ENCODE measurements at regions not wholly inside any gene's neighbourhood (a gene's known extent, or its start where the extent isn't known, plus 50 kb on each side); places are given as distances from the start of the nearest gene placed in this dataset.
A peak's percentile ranks its signal among the peaks of the same experiment; 100 is the strongest.

DNA sequence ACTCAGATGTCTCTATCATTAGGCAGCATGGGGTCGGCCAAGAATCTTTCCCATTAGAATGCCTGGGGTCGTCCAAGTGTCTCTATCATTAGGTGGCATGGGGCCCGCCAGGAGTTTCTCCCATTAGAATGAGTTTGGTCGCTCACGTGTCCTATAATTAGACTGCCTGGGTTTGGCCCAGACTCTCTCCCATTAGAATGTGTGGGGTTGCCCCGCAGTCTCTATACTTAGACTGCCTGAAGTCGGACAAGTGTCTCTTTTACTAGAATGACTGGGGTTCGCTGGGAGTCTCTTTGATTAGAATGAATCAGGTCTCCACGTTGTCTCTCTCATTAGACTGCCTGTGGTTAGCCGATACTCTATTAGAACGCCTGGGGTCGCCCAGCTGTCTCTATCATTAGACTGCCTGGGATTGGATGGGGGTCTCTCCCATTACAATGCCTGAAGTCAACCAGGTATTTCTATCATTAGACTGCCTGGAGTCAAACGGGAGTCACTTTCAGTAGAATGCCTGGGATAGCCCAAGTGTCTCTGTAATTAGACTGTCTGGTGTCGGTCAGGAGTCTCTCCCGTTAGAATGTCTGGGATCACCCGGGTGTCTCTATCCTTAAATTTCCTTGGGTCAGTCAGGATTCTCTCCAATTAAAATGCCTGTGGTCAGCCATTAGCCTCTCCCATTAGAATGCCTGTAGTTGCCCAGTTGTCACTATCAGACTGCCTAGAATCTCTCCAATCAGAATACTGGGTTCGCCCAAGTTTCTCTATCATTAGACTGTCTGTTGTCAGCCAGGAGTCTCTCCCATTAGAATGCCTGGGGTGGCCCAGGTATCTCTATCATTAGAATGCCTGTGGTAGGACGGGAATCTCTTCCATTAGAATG is 1454.1 kb downstream of the UQCRFS1 start:
- DNase-seq (ENCODE audit: low spot score) = no peak
- no peaks in the 10 kb centered on the region for H3K9me3 ChIP-seq (ENCODE audit: severe bottlenecking)
- TF ChIP-seq, protein P1, sequence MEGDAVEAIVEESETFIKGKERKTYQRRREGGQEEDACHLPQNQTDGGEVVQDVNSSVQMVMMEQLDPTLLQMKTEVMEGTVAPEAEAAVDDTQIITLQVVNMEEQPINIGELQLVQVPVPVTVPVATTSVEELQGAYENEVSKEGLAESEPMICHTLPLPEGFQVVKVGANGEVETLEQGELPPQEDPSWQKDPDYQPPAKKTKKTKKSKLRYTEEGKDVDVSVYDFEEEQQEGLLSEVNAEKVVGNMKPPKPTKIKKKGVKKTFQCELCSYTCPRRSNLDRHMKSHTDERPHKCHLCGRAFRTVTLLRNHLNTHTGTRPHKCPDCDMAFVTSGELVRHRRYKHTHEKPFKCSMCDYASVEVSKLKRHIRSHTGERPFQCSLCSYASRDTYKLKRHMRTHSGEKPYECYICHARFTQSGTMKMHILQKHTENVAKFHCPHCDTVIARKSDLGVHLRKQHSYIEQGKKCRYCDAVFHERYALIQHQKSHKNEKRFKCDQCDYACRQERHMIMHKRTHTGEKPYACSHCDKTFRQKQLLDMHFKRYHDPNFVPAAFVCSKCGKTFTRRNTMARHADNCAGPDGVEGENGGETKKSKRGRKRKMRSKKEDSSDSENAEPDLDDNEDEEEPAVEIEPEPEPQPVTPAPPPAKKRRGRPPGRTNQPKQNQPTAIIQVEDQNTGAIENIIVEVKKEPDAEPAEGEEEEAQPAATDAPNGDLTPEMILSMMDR (IDR thresholded peaks at IDR 0.05; ENCODE audit: poor library complexity, severe bottlenecking) = no peak

DNA sequence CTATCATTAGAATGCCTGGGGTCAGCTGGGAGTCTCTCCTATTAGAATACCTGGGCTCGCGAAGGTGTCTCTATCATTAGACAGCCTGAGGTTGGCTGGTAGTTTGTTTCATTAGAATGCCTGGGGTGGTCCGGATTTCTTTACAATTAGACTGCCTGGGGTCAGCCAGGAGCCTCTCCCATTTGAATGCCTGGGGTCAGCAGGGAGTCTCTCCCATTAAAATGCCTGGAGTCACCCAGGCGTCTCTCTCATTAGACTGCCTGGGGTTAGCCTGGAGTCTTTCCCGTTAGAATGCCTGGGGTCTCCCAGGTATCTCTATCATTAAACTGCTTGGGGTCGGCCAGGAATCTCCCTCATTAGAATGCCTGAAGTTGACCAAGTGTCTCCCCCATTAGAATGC is 1458.3 kb downstream of the UQCRFS1 start:
- Histone ChIP-seq H3K27me3 (ENCODE audit: insufficient read depth, poor library complexity, severe bottlenecking) (no peaks in the 10 kb centered on the region), H3K4me3 (ENCODE audit: severe bottlenecking) (no peak overlapping the region), H3K27ac (ENCODE audit: poor library complexity, severe bottlenecking) (no peak overlapping the region), H3K4me1 (ENCODE audit: insufficient read depth, poor library complexity, severe bottlenecking) (no peaks in the 10 kb centered on the region), H3K9me3 (ENCODE audit: severe bottlenecking) (no peaks in the 10 kb centered on the region), H3K36me3 (ENCODE audit: low read depth) (no peaks in the 10 kb centered on the region)
- TF ChIP-seq, protein P1 (IDR thresholded peaks at IDR 0.05; ENCODE audit: poor library complexity, severe bottlenecking) = no peak
- DNase-seq (ENCODE audit: low spot score) (no peak), ATAC-seq (ENCODE audit: low read depth) (no peak)

More for the DNA sequence above, 1454.1 kb downstream of the UQCRFS1 start:
- H3K4me3 ChIP-seq (ENCODE audit: severe bottlenecking) = no peak overlapping the region
- no peak for ATAC-seq (ENCODE audit: low read depth)
- no peaks in the 10 kb centered on the region for H3K4me1 ChIP-seq (ENCODE audit: insufficient read depth, poor library complexity, severe bottlenecking)
- no peaks in the 10 kb centered on the region for H3K27me3 ChIP-seq (ENCODE audit: insufficient read depth, poor library complexity, severe bottlenecking)
- H3K36me3 ChIP-seq (ENCODE audit: low read depth) = no peaks in the 10 kb centered on the region
- no peak overlapping the region for H3K27ac ChIP-seq (ENCODE audit: poor library complexity, severe bottlenecking)

DNA sequence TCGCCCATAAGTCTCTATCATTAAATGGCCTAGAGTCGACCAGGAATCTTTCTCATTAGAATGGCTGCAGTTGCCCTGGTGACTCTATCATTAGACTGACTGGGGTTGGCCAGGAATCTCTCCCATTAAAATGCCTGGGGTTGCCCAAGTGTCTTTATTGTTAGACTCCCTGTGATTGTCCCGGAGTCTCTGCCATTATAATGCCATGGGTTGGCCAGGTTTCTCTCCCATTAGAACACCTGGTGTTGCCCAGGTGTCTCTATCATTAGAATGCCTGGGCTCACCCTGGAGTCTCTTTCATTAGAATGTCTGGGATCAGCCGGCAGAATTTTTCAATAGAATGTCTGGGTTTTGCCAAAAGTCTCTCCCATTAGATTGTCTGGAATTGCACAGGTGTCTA is 1459.3 kb downstream of the UQCRFS1 start:
- Histone ChIP-seq H3K9me3 (ENCODE audit: severe bottlenecking) (no peaks in the 10 kb centered on the region), H3K4me3 (ENCODE audit: severe bottlenecking) (no peak overlapping the region), H3K4me1 (ENCODE audit: insufficient read depth, poor library complexity, severe bottlenecking) (no peaks in the 10 kb centered on the region), H3K27ac (ENCODE audit: poor library complexity, severe bottlenecking) (no peak overlapping the region), H3K36me3 (ENCODE audit: low read depth) (no peaks in the 10 kb centered on the region), H3K27me3 (ENCODE audit: insufficient read depth, poor library complexity, severe bottlenecking) (no peaks in the 10 kb centered on the region)
- TF ChIP-seq, protein P1 (IDR thresholded peaks at IDR 0.05; ENCODE audit: poor library complexity, severe bottlenecking) = no peak
- DNase-seq (ENCODE audit: low spot score) = peak; percentile 4
- ATAC-seq (ENCODE audit: low read depth) = no peak

DNA sequence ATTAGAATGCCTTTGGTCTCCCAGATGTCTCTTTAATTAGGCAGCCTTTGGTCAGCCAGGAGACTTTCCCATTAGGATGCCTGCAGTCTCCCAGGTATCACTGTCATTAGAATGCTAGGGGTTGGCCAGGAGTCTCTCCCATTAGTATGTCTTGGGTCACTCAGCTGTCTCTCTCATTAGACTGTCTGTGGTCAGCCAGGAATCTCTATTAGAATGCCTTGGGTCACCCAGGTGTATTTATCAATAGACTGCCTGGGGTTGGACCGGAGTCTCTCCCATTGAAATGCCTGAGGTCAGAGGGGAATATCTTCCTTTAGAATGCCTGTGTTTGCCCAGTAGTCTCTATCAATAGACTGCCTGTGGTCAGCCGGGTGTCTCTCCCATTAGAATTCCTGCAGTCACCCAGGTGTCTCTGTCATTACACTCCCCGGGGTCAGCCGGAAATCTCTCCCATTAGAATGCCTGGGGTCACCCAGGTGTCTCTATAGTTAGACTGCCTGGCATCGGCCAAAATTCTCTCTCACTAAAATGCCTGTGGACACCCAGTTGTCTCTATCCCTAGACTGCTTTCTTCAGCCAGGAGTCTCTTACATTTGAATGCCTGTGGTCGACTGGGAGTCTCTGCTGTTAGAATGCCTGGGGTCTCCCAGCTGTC is 1460.3 kb downstream of the UQCRFS1 start:
- peak; percentile 12 for DNase-seq (ENCODE audit: low spot score)
- H3K9me3 ChIP-seq (ENCODE audit: severe bottlenecking) = no peaks in the 10 kb centered on the region
- H3K4me3 ChIP-seq (ENCODE audit: severe bottlenecking) = no peak overlapping the region
- TF ChIP-seq, protein P1 (IDR thresholded peaks at IDR 0.05; ENCODE audit: poor library complexity, severe bottlenecking) = no peak
- ATAC-seq (ENCODE audit: low read depth) = no peak; the same call in 2 of the 3 replicates
- H3K27me3 ChIP-seq (ENCODE audit: insufficient read depth, poor library complexity, severe bottlenecking) = no peaks in the 10 kb centered on the region
- no peak overlapping the region for H3K27ac ChIP-seq (ENCODE audit: poor library complexity, severe bottlenecking)
- no peaks in the 10 kb centered on the region for H3K4me1 ChIP-seq (ENCODE audit: insufficient read depth, poor library complexity, severe bottlenecking)
- no peaks in the 10 kb centered on the region for H3K36me3 ChIP-seq (ENCODE audit: low read depth)
